CD4-positive, alpha-beta T cell (primary cell): ENCODE measurements at regions not wholly inside any gene's neighbourhood (a gene's known extent, or its start where the extent isn't known, plus 50 kb on each side); places are given as distances from the start of the nearest gene placed in this dataset.

Experiments
- ATAC-seq: fragments of 200-7000 bp; cut with Tn5 transposase; one replicate; pipeline ENCODE4 v1.10.0; 2022; ENCODE audit warnings: mild to moderate bottlenecking; ENCODE audit not compliant: poor library complexity
- CTCF ChIA-PET: fragments of 350-600 bp; sonication (Branson Sonifier 250); formaldehyde crosslinking; loops from one replicate; lab custom pipeline; 2021; ENCODE audit warnings: antibody characterized with exemption, inconsistent platforms; lab: Charles Lee
- POLR2A ChIA-PET: fragments of 350-600 bp; sonication (Branson Sonifier 250); formaldehyde crosslinking; loops from one replicate; lab custom pipeline; 2021; ENCODE audit warnings: antibody characterized with exemption, inconsistent platforms; lab: Charles Lee
- DNase-seq, 14 experiments: peaks; one replicate each; pipeline ENCODE4 v3.0.0-alpha.2; 2013 to 2020; ENCODE audit warnings: mixed read lengths in 2 of 14
- H3K27ac ChIP-seq, 2 donors: one replicate each; pipeline versions ENCODE4 v1.5.1 to v1.7.0; 2013; ENCODE audit warnings: low read length in 2 of 2, low read depth in 1 of 2, mild to moderate bottlenecking in 1 of 2
- H3K27me3 ChIP-seq, 2 experiments: 1 replicate in 1 of 2; 2 replicates in 1 of 2; pipeline versions ENCODE4 v1.6.1 to v1.7.0; 2013; ENCODE audit warnings: low read length in 2 of 2, control low read depth in 1 of 2, mild to moderate bottlenecking in 1 of 2, moderate library complexity in 1 of 2; ENCODE audit not compliant: insufficient read depth in 2 of 2, control insufficient read depth in 1 of 2
- H3K36me3 ChIP-seq: one replicate; pipeline ENCODE4 v1.6.1; 2013; ENCODE audit warnings: low read length, control low read depth; ENCODE audit not compliant: insufficient read depth
- H3K4me1 ChIP-seq: one replicate; pipeline ENCODE4 v1.6.1; 2013; ENCODE audit warnings: low read length, control low read depth; ENCODE audit not compliant: insufficient read depth
- H3K4me3 ChIP-seq: one replicate; pipeline ENCODE4 v1.5.1; 2013; ENCODE audit warnings: mild to moderate bottlenecking, low read length, moderate library complexity
- H3K9me3 ChIP-seq, 2 experiments: 1 replicate in 1 of 2; 2 replicates in 1 of 2; pipeline versions ENCODE4 v1.6.1 to v1.7.0; 2013; ENCODE audit warnings: low read length in 2 of 2, mild to moderate bottlenecking in 2 of 2, control low read depth in 1 of 2, moderate library complexity in 1 of 2; ENCODE audit not compliant: control insufficient read depth in 1 of 2, insufficient read depth in 1 of 2
- H3K27ac Mint-ChIP-seq: one replicate; pipeline ENCODE4 v1.8.0; 2020; ENCODE audit warnings: mixed read lengths
- H3K27me3 Mint-ChIP-seq: one replicate; pipeline ENCODE4 v1.8.0; 2021; ENCODE audit warnings: mixed read lengths
- H3K36me3 Mint-ChIP-seq: one replicate; pipeline ENCODE4 v1.8.0; 2021; ENCODE audit warnings: low read depth, mixed read lengths
- H3K4me1 Mint-ChIP-seq: one replicate; pipeline ENCODE4 v1.8.0; 2021; ENCODE audit warnings: low read depth, mixed read lengths
- H3K4me3 Mint-ChIP-seq: one replicate; pipeline ENCODE4 v1.8.0; 2020; ENCODE audit warnings: mild to moderate bottlenecking, mixed read lengths
- H3K9me3 Mint-ChIP-seq: one replicate; pipeline ENCODE4 v1.8.0; 2020; ENCODE audit warnings: mixed read lengths
- intact Hi-C, 2 experiments: fragments of 100-400 bp; cut with DNase I in 1 of 2; cut with micrococcal nuclease in 1 of 2; formaldehyde crosslinking; loops; one replicate each; pipeline versions ENCODE4 v1.15.1 to v1.9.0; 2023 to 2025; cut with DNase I, micrococcal nuclease
- TF ChIP-seq, protein P1 (sequence below): fragments of 200-600 bp; IDR thresholded peaks from one replicate; pipeline ENCODE4 v1.8.0; 2022; ENCODE audit warnings: antibody characterized with exemption, mild to moderate bottlenecking

DNA sequence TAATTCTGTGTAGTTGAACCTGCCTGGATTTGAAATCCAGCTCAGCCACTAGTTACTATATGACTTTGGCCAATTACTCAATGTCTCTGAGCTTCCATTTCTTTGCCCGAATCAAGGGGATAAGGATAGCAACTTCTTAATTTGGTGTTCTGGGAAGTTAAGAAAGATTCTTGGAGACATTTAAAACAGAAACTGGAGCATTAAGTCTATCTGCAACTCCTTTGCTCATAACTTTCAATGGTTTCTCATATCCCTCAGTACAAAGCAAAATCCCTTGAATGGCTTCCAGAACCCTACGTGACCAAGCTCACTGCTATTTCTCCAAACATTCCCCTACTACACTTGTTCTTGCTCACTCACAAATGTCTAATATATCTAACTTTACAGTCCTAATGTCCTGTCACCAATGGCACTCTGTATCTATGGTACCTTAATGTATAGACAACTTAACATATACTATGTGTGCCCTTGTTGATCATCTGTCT is 849.1 kb upstream of the SLIT2 start:
- intact Hi-C loops = no loop called here
- H3K9me3 ChIP-seq = no peaks in the 10 kb centered on the region
- TF ChIP-seq, protein P1, sequence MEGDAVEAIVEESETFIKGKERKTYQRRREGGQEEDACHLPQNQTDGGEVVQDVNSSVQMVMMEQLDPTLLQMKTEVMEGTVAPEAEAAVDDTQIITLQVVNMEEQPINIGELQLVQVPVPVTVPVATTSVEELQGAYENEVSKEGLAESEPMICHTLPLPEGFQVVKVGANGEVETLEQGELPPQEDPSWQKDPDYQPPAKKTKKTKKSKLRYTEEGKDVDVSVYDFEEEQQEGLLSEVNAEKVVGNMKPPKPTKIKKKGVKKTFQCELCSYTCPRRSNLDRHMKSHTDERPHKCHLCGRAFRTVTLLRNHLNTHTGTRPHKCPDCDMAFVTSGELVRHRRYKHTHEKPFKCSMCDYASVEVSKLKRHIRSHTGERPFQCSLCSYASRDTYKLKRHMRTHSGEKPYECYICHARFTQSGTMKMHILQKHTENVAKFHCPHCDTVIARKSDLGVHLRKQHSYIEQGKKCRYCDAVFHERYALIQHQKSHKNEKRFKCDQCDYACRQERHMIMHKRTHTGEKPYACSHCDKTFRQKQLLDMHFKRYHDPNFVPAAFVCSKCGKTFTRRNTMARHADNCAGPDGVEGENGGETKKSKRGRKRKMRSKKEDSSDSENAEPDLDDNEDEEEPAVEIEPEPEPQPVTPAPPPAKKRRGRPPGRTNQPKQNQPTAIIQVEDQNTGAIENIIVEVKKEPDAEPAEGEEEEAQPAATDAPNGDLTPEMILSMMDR = no peak
- ChIA-PET CTCF (no interaction called here), POLR2A (no interaction called here)
- no peaks in the 10 kb centered on the region for H3K4me1 ChIP-seq
- Mint-ChIP-seq H3K36me3 (no peaks in the 10 kb centered on the region), H3K4me1 (no peaks in the 10 kb centered on the region), H3K4me3 (no peak overlapping the region), H3K27me3 (no peaks in the 10 kb centered on the region), H3K9me3 (peaks cover 3% of the 10 kb centered on the region), H3K27ac (no peak overlapping the region)
- H3K4me3 ChIP-seq = no peak overlapping the region
- H3K27ac ChIP-seq = no peak overlapping the region
- DNase-seq (no peak), ATAC-seq (no peak)
- H3K36me3 ChIP-seq = no peaks in the 10 kb centered on the region
- H3K27me3 ChIP-seq = no peaks in the 10 kb centered on the region

DNA sequence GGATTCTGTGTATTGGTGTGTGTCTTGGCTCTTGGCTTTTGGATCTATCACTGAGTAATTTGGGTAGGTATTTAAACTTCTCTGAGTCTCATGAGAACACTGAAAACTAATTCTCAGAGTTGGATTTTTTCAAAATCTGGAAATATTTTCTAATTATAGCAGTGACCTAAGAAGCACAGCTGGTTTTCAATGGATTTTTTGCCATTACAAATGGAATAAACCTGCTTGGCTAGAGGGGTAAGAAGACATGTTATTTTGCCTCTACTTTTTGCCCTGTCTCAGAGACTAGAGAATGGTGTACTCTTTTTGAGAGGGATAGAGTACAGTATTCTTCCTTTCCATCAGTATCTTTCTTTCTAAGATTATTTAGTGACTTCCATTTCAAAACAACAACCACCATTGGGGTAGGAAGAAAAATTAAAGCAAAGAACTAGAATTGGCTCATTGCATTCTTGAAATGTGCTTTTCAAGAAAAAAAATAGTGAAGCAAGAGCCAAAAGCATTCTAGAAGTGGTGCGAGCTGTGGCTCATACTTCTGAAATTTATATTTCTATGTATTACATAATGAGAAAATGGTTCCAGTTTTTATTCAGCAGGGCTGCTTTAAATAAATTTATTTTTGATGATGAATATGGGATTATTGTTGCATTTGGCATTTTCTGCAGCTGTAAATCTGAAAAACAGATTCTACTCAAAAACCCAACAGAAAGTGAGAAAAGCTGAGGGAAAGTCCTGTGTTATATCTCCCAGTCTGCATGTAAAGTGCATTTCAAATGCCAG is 850.2 kb upstream of the SLIT2 start:
- ATAC-seq (no peak), DNase-seq (no peak)
- Histone ChIP-seq H3K27me3 (no peaks in the 10 kb centered on the region), H3K27ac (no peak overlapping the region), H3K4me3 (no peak overlapping the region), H3K9me3 (no peaks in the 10 kb centered on the region), H3K4me1 (no peaks in the 10 kb centered on the region), H3K36me3 (no peaks in the 10 kb centered on the region)
- Mint-ChIP-seq H3K4me1 (no peaks in the 10 kb centered on the region), H3K9me3 (peaks cover 3% of the 10 kb centered on the region), H3K27me3 (no peaks in the 10 kb centered on the region), H3K4me3 (no peak overlapping the region), H3K27ac (no peak overlapping the region), H3K36me3 (no peaks in the 10 kb centered on the region)
- CTCF ChIA-PET = no interaction called here
- intact Hi-C loops = no loop called here
- POLR2A ChIA-PET = no interaction called here
- TF ChIP-seq, protein P1 = no peak

DNA sequence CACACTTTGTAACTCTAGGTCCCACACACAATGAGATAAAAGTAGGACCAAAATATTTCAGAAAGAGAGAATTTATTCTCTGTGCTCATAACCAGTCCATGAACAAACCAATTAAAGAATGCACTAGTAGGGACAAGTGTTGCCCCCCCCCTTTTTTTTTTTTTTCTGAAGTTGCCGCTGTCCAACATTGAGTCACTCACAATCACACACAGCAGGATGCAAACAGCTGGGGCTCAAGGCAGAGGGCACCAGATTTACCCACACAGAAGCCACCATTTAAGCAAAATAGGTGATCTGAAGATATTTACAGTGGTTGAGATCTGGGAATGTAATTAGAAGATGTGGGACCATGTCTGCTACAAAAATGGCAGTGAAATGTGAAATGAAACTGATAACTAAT is 850.9 kb upstream of the SLIT2 start:
- TF ChIP-seq, protein P1 = no peak
- Mint-ChIP-seq H3K9me3 (peaks cover 3% of the 10 kb centered on the region), H3K4me1 (no peaks in the 10 kb centered on the region), H3K27me3 (no peaks in the 10 kb centered on the region), H3K4me3 (no peak overlapping the region), H3K27ac (no peak overlapping the region), H3K36me3 (no peaks in the 10 kb centered on the region)
- H3K9me3 ChIP-seq = no peaks in the 10 kb centered on the region
- no peak for ATAC-seq
- no peaks in the 10 kb centered on the region for H3K27me3 ChIP-seq
- ChIA-PET POLR2A (no interaction called here), CTCF (no interaction called here)
- no peaks in the 10 kb centered on the region for H3K36me3 ChIP-seq
- H3K4me3 ChIP-seq = no peak overlapping the region
- intact Hi-C loops = no loop called here
- H3K27ac ChIP-seq = no peak overlapping the region
- DNase-seq = no peak
- H3K4me1 ChIP-seq = no peaks in the 10 kb centered on the region
